ENCODE measurements at regions not wholly inside any gene's neighbourhood (a gene's known extent, or its start where the extent isn't known, plus 50 kb on each side); places are given as distances from the start of the nearest gene placed in this dataset.

DNA sequence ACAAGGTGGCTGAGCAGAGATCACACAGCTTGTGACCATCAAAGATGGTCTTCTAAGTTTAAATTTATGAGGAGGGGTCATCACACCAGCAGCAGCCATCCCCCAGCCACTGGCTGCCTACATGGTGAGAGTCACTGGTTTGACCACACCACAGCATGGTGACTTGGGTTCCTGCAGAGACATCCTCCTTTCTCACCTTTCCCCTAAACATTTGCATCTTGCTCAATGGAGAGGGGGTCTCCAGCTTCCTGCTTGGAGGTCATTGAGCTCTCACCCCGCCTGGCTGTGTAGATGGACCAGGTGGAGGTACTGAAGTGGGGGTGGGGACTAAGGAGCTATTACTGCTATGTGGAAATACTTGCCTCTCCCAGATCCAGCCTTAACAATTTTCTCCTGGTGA, 247.6 kb upstream of the ARGLU1 start:
- DNase-seq (ENCODE audit: low read depth in 3 of 3), result no peak

DNA sequence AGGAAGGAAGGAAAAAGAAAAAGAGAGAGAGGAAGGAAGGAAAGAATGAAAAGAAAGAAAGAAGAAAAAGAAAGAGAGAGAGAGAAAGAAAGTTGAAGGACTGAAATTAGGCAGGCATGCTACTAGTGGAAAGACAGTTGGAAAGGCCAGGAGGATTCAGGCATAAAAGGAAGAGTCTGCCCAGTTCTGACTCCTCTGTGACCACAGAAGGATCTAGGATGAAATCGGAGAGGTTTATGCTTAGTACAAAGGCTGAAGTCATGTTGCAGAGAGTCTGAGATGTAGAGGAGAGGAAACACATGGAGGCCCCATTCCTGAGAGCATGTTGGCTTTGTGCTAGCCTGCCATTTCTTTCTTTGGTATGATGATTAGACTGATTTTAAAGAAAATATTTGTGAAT, 246.5 kb upstream of the ARGLU1 start:
- DNase-seq (ENCODE audit: low read depth in 3 of 3), result no peak

DNA sequence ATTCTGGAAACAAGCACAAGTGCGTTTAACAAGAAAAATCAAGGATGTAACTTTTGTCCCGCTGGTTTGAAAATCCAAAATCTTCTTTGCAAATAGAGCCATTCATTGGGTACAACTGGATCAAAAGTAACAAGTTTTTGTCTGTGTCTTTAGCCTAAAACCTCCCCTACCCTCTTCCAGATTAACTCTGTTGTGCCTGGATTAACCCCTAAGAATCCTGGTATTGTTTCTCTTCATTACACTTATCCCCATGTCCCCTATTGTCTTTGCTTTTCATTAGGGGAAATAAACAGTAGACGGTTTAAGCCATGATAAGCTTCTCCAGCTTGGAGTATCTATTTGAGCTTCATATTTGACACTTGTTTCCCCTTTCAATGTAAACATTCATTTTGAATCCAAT, 242.1 kb upstream of the ARGLU1 start:
- no peak for DNase-seq (ENCODE audit: low read depth in 3 of 3)

DNA sequence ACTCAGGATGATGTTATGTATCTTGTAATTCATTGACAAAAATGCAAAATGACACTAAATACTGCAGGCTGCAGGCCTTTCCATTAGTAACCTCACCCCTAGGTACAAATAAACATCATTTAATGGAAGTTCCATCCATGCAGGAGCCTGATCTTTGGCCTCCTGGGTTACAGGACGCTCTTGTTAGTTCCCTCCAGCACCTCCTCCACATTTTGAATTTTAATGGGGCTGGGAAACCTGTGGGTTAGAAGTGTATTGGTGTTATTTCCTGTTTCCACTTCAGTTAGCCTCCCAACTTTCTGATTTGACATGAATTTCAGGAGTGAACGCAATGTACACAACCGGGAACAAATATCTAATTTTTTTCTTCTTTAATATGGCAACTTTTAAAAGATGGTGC, 237.1 kb upstream of the ARGLU1 start:
- DNase-seq (ENCODE audit: low read depth in 3 of 3), result no peak

DNA sequence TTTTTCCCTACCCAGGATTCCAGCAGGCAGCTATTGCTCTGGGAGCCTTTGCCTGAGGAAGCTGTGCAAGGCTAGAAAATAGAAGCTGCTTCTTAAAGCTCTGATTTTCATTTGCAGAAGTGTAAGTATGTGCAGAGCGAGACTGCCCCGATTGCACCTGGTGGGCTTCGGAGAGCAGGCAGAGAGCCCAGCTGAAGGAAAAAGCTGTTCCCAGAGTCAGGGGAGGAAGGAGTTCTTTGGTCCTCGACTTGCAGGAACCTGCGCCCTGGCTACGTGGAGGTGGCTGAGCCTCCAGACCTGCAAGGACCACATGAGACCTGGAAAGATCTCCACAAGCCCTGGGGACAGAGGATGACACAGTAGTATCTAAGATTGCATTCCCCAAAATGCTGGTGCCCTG, 235.0 kb upstream of the ARGLU1 start:
- no peak for DNase-seq (ENCODE audit: low read depth in 3 of 3)

DNA sequence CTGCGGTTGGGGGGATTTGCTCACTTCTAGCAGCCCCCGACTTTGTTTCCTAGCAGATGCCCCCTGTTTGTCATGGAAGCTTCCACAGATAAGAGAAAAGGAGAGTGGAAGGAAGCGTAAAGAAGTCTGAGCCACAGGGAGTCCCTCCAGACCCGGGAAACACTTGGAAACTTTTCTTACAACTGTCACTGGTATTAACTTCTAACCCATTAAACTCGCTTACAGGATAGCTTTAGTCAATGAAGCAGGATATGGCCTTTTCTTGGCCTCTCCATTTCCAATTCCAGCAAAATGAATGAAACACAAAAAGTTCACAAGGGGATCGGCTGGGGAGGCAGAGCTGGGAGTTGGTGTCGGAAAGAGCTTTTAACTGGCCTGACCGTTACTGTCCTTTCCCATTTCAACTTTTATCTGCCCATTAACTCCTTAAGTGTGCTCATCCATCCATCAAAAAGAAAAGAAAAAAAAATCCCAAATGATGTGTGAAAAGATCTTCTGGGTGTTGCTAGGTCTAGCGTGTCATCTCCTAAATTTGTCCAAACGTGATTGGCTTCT, 231.9 kb upstream of the ARGLU1 start:
- DNase-seq (ENCODE audit: low read depth in 3 of 3), result no peak

DNA sequence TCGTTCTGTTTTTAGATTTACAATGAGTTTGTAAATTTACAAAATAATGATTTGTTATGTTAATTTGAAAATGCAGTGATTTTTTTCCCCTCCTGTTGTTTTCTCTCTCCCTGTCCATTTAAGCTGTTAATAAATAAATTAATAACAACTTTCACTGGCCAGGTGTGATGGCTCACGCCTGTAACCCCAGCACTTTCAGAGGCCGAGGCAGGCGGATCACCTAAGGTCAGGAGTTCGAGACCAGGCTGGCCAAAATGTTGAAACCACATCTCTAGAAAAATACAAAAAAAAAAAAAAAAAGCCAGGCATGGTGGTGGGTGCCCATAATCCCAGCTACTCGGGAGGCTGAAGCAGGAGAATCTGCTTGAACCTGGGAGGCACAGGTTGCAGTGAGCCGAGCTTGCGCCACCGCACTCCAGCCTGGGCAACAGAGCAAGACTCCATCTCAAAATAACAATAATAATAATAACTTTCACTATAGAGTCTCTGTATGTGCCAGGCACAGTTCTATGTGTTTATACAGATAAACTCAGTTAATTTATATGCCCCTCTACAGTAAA, 229.2 kb upstream of the ARGLU1 start:
- DNase-seq (ENCODE audit: low read depth in 3 of 3), result no peak

DNA sequence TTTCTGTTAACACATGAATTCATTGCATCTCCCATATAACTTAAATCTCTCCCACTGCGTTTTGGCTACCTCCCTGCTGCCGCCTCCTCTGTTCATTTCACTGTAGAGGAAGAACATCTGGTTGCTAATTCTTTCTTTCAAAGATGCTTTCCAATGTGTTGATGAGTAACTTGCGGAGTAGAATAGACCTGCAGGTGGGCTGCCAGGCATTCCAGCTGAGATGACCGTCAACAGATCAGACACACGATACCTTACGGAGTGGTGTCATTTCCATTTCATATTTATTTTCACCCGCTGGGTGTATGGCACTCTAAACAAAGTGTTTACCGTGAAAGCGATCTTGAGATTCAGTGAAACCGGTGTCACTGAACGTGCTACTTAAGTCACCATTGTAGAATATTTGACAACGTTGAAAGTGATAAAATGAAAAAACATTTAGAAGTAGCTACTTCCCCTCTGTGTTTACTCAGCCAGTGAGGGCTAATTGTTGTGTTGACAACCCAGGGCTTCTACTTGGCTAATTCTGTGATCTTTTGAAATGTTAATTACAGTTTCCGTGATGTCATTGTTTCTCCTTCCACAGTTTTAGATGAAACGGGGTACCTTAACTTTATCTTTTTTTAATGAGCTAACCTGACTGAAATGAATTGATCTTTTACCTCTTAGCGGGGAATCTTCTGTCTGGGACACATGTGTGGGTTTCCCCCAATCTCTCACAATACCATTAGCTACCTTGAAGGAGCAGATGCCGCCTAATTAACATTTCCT, 228.5 kb upstream of the ARGLU1 start:
- no peak for DNase-seq (ENCODE audit: low read depth in 3 of 3)

DNA sequence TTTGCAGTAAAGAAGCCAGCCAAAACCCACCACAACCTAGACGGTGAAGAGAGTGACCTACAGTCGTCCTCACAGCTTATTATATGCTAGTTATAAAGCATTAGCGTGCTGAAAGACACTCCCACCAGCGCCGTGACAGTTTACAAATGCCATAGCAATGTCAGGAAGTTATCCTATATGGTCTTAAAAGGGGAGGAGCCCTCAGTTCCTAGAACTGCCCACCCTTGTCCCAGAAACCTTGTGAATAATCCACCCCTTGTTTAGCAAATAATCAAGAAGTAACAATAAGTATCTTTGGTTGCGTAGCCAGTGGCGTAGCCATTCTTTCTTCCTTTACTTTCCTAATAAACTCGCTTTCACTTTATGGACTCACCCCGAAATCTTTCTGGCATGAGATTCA, 227.9 kb upstream of the ARGLU1 start:
- DNase-seq (ENCODE audit: low read depth in 3 of 3), result no peak

DNA sequence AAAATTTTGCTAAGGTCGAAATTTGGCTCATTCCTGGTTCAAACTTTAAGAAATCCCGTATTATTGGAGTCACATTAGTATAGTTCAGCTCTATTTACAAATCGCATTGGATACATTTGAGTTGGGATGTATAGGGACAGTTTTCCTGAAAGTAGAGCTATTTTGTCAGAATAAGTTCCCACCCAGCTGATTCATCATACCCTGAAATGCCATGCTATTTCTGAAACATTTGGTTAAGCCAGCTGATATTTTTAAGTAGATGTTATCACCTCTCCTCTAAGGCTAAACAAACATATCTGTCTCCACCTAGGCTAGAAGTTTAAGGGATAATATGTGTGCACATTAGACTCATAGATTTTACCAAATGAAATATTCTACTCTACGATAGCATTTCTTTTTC, 226.2 kb upstream of the ARGLU1 start:
- no peak for DNase-seq (ENCODE audit: low read depth in 3 of 3)

DNA sequence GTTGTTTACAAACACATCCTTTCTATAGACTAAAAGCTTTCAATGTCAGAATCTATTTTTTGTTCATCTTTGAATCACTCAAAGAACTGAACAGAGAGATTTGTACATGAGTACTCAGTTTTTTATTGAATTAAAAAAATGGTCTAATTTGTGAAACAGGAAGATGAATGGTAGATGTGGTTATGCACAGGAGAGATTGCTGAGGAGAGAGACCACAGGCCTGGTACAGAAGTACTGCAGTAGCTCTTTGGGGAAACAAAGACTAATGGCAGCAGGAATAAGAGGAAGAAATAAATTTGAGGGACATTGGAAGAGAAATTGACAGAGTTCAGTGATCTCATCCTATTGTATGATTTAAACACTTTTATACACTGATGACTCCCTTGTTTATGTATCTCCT, 222.0 kb upstream of the ARGLU1 start:
- DNase-seq (ENCODE audit: low read depth in 3 of 3), result no peak

DNA sequence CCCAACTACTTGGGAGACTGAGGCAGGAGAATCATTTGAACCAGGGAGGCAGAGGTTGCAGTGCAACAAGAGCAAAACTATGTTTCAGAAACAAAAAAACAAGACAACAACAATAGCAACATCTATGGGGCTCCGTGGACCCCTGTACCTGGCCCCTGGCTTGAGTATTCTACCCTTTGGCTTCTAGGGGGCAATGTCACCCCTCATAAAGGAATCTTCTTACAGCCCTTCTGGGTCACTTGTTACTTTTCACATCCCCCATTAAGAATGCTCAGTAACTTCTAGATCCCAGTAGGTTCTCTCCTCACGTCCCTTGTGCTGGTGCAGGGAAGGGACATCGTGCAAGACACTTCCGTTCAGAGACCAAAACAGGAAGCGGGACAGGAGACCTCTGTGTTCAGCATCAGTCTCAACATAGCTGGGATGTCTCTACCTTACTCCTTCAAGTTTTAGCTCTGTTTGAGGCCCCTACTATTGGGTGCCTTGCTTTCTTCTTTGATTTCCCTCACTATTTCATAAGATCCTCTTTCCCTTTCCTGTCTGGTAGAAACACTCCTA, 218.1 kb upstream of the ARGLU1 start:
- DNase-seq (ENCODE audit: low read depth in 3 of 3), result no peak

DNA sequence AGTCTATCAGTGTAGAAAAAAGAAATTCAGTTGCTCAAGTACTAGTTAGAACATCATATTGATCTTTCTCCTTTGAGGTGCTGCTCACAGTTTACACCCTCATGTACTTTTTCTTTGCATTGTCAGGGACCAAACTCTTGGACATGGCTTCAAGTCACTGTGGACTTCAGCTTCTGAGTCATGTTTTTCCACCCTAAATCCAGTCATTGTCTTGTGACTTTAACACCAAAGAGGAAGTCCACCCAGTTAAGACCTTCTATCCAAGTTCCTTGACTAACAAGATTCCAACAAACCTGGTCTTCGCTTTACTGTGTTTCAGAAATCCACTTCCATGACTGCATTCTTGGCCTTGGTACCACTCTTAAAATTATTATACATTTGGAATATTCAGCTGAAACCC, 206.7 kb upstream of the ARGLU1 start:
- DNase-seq (ENCODE audit: low read depth in 3 of 3), result no peak

DNA sequence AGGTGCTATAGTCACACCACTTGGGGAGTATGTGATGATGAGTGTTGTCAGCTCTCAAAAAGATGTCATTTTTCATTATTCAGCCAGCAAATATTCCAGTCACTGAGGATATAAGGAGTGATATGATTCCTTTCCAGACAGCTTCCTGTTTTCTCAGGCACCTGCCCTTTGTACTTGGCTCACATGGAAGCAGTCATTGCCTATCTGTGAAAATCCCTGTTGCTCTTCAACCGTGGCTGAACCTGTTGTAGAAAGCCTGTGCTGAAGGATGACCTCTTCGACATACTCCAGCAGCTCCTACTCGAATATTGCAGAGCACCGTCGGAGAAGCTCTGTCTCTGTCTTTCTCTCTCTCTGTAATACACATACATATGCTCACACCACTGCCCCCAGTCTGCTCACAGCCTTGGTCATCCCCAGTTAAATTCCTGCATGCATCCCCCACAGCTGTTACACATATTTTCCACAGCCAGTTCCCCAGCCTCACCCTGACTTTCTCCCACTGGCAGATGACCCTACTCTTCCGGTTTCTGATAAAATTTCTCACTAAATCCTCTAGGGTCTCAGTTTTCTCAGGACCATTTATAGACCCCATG, 204.2 kb upstream of the ARGLU1 start:
- DNase-seq (ENCODE audit: low read depth in 3 of 3), result no peak

DNA sequence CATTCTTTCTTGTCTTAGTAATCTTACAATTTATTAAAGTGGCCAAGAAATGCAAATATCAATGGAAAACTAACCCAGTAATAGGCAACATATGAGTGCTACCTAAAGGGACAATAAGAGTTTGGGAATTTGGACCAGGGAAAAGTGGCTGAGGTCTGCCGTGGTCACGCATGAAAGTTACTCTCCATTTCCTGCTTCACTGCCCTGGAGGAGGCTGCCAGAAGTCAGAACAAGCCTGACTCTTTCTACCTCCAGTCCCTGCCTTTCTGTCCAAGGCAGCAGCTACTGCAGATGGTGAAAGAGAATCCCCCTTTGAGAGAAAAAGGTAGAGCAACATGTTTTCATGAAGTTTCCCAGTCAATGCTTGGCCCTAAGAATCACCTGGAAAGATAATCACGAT, 201.1 kb upstream of the ARGLU1 start:
- DNase-seq (ENCODE audit: low read depth in 3 of 3), result no peak

DNA sequence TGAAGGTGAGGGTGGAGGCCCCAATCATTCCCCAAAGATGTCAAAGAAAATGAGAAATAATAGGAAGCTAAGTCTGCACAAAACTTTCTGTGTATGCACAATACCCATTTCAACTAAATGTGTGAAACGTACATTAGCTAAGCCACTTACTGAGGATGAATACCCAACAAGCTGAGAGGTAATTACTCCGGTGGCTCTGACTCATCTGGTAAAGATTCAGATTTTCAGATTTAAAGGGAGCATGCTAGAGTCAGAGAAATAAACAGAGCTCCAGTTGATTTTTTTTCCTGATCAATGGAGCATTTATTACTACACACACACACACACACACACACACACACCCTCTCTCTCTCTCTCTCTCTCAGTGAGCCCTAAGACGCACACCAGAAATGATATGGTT, 194.8 kb upstream of the ARGLU1 start:
- DNase-seq (ENCODE audit: low read depth in 3 of 3), result no peak

DNA sequence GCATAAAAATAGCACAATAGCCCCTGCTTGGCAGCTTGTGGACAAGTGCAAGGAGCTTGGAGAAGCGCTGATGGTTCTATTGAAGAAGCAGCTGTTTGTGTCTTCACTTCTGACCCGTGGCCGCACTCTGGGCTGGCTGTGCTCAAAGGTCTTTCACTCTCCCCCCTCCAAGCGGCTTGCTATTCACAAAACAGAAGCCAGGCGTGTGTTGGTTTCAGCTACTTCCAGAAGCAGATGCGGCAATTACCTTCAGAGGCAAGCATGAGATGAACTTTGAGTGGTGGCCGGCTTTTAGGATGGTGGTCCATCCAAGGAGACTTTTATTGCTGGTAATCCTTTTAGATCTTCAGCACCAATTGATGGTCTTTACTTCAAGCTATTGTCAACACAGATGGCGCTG, 188.5 kb upstream of the ARGLU1 start:
- DNase-seq (ENCODE audit: low read depth in 3 of 3), result no peak

DNA sequence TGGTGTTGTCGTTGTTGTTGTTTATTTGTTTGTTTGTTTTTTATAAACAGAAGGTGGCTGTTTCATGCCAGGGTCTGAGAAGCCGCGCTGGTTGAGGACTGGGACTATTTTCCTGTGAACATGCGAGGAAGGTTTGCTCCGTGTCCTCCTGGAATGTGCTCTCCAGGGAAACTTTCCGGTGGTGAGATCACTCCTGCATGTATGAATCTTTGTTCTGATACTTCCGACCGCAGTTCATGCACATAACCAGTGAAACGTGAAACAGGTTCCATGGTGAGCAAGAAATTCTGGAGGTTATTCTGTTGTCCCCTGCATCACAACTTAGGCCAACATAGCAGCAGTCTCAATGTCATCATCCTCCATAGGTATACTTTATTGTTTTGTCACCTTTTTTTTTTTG, 187.6 kb upstream of the ARGLU1 start:
- no peak for DNase-seq (ENCODE audit: low read depth in 3 of 3)

DNA sequence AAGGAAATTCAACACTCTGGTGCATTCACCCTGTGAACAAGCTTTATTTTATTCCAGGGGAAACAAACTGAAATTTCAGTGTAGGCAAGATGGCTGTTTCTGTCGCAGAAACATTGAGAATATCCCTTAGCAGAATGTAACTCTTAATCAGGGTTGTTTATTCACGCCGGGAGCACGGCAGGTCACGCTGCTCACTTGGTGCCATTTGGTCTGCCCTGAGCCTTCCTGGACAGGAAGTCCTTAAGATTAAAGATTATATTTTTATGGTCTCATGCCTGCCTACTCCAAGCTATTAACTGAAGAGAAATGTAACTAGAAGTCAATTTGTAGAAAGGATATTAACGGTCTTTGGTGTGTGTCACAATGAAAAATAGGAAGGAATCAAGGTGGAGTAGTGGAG, 185.3 kb upstream of the ARGLU1 start:
- DNase-seq (ENCODE audit: low read depth in 3 of 3), result no peak

DNA sequence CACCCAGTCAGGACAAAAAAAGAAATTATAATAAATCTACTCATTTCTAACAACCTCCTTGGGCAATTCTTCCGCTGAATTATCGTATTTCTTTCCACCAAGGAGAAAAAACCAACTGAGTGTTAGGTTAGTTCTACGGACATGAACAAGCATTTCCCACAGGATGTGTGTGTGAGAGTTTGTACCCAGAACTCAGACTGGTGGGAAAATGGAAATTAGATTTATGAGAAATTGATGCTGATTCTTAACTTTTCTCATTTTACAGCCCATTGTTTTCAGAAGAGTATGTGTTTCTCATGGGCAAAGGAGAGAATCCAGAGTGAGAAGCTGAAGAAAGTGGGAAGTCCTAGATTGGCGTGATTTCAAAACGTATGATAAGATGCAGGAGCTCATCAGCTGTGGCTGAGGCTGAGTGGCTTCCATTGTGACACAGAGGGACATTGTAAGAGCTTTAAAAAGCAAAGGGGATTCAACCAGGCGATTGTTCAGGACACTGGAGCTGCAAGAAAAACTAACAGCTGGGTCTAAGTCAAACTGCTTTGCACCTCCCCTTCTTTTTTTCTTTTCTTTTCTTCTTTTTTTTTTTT, 184.7 kb upstream of the ARGLU1 start:
- DNase-seq (ENCODE audit: low read depth in 3 of 3), result no peak

DNA sequence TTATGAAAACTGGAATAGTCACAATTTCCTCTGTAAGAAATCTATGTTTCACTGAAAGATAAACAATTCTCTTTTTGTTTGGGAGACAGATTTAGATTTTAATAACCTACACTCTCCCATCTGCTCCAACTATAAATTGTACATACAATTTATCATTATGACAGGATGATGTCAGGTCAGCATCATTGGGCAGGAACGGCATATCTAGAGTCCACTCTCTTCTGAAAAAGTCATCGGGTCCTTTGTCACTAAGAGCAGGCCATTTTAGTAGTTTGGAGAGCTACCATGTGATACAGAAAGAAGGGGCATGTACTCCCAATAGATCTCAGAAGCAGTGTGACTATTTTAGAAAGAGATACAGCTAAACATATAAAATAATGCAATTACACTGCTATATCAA, 180.8 kb upstream of the ARGLU1 start:
- DNase-seq (ENCODE audit: low read depth in 3 of 3), result no peak

DNA sequence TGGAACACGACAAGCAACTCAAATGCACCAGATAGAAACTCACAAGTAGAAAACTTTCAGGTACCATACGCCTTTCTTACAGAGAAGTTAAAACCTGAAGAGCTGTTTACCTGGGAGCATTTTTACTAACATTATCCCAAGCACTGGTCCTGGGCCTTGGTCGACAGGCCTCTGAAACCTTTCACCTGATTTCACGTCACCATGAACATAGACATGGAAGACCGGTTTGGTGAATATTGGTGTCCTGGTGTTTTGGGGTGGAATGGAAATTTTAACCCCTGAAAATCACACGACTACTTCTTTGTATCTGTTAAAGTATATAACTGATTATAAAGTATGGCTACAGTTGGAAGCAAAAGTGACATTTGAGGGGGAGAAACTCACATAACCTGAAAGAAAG, 176.6 kb upstream of the ARGLU1 start:
- no peak for DNase-seq (ENCODE audit: low read depth in 3 of 3)
